GM18502 (cell line): ENCODE measurements at regions not wholly inside any gene's neighbourhood (a gene's known extent, or its start where the extent isn't known, plus 50 kb on each side); places are given as distances from the start of the nearest gene placed in this dataset.
"Not testable (repeated sequence)": the region's sequence is repeated elsewhere in the genome, so short reads cannot be mapped to it uniquely, and the experiment has no call there.

Source experiments
- ATAC-seq: cut with Tn5 transposase; IDR thresholded peaks from one replicate; pipeline ENCODE4 v1.9.1; 2021; ENCODE audit warnings: mild to moderate bottlenecking; ENCODE audit not compliant: unreplicated experiment, poor library complexity

GRCh38 chr15:20275373-20275967 is 266.1 kb downstream of the GOLGA6L6 start:
- ATAC-seq: not testable (repeated sequence)

DNA sequence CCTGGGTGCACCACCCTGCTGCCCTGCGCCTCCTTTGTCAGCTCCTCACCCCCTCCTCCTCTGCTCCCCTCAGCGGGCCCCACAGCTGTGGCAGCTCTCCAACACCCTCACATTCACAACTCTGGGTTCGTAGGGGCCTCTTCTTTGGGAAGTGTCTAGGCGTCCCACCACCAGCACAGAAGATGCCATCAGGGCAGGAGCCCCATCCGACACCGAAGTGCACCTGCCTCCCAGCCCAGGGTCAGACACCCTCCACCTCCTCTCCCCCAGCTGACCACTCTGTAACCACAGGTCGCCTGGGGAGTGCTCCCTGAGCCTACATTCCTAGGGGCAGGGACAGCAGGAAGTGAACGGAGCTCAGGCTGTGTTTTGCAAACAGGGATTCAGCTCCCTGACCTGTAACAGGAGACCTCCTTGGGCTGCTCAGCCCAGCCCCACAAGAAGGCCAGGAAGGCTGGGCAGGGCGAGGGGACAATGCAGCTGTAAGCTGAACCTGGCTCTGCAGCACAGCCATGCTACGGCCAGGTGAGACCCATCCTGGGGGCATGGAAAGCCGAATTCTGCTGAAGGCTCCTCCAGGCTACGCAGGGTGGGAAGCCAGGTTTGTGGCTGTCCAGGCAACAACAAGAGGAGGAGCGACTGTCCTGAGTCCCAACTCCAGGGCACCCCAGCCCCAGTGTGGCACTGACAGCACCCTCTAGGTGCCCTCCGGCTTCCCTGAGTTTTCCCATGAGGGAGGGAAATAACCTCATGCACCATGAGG is 269.0 kb downstream of the GOLGA6L6 start:
- ATAC-seq: no peak

DNA sequence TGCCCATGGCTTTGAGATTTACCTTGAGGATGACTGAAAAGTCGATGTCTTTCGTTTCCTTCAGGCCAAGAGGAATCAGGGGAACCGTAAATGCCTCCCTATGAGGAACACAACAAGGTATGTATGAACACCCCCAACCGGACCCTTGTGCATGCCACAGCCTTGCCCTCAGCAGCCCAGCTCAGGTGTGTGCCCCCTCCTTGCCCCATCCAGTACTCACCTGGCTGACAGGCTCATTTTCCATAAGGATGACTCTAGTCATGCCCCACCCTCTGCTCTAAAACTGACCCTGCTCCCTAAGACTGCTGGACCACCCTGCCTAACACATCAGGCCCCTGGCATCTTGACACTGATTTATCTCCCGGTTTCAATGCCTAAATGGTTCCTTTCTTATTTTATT is 270.0 kb downstream of the GOLGA6L6 start:
- no peak for ATAC-seq

DNA sequence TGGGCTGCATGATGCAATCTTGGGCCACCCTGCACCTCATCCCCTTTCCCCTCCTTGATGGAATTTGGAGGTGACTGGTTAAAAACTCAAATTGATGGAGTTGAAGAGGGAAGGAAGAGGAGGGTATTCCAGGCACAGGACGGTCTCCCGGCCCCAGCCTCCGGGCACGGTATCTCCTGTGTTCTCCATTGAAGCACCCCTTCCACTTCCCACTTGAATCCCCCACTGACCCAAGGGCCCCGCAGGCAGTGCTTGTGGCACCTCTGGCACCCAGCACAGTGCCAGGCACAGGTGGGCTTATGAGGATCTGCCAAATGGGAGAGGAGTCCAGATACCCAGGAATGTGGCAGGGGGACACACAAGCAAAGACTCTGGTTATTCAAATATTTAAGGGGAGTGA is 271.6 kb downstream of the GOLGA6L6 start:
- ATAC-seq: not testable (repeated sequence)

- ATAC-seq: not testable (repeated sequence)
Observed at GRCh38 chr15:20267996-20268395, 273.6 kb downstream of the GOLGA6L6 start.

DNA sequence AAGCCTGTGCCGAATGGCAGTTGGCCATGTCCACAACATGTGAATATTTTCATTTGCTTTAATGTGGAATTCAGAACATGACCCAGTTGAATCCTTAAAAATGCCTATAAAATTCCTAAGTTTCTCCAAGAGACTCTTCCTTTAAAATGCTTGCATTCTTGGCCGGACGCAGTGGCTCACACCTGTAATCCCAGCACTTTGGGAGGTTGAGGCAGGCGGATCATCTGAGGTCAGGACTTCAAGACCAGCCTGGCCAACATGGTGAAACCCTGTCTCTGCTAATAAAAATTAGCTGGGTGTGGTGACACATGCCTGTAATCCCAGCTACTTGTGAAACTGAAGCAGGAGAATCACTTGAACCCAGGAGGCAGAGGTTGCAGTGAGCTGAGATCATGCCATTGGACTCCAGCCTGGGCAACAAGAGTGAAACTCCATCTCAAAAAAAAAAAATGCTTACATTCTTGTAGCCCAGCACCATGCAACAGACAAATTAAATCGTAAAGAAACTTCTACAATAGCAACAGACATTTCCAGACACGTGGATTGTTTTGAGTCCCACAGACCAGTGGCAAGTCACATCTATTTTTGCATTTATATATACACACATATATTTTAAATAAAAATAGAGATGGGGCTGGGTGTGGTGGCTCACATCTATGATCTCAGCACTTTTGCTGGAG is 274.4 kb downstream of the GOLGA6L6 start:
- ATAC-seq: not testable (repeated sequence)

DNA sequence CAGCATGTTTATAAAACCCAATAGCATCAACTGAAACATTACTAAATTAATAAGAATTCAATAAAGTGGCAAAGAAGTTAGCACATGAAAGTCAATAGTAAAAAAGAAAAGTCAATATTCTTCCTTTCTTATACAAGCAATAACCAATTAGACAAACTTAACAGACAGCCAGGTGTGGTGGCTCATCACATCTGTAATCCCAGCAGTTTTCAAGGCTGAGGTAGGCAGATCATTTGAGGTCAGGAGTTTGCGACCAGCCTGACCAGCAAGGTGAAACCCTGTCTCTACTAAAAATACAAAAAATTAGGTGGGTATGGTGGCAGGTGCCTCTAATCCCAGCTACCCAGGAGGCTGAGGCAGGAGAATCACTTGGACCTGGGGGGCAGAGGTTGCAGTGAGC is 275.9 kb downstream of the GOLGA6L6 start:
- ATAC-seq: not testable (repeated sequence)

DNA sequence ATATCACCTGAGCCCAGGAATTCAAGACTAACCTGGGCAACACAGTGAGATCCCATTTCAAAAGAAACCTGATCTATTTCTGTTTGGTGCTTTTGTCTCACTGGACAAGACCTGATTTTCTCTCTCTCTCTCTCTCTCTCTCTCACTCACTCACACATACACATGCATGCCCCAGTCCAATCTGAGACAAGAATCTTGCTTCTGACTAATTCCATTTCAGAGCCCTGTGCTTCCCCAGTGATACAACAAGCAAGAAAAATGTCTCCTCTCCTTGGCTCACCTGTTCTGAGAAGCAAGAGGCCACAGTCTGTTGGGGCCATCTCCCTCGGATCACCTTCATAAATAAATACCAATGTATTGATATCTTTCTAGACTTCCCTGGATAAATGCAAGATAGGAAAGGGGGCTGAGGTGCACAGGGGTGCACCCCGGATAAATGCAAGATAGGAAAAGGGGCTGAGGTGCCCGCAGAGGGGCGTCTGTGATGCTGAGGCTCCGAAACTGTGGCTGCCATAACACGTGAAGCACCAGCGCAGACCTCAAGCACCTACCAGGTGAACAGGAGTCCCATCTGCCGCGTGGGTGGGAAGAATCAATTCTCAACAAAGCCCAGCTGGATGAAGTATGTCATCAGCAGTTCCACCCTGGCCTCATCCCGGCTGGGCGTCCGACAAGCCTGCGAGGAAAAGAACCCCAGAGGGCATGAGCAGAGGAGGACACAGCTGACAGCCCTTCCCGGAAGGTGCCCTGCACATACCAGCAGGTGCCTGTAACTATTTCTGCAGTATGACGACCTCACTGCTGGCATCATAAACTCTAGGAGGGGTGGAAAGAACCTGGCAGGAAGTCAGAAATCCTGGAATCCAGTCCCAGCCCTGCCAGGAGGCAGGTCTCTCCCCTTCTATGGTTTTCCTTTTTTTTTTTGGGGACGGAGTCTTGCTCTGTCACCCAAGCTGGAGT is 280.0 kb downstream of the GOLGA6L6 start:
- not testable (repeated sequence) for ATAC-seq

GRCh38 chr15:20260650-20261049 is 280.9 kb downstream of the GOLGA6L6 start:
- not testable (repeated sequence) for ATAC-seq

GRCh38 chr15:20259559-20260190 is 281.9 kb downstream of the GOLGA6L6 start:
- ATAC-seq: not testable (repeated sequence)

DNA sequence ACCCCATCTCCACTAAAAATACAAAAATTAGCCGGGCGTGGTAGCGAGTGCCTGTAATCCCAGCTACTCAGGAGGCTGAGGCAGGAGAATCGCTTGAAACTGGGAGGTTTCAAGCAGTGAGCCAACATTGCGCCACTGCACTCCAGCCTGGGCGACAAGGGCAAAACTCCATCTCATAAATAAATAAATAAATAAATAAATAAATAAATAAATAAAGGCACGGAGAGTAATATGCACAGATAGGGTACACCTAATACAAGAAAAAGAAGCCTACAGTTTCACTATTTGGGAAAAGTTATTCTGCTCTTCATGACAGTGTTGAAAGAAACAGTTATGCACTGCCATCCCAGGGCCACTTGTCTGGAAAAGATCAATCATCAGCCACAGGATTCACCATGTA is 285.2 kb downstream of the GOLGA6L6 start:
- not testable (repeated sequence) for ATAC-seq

DNA sequence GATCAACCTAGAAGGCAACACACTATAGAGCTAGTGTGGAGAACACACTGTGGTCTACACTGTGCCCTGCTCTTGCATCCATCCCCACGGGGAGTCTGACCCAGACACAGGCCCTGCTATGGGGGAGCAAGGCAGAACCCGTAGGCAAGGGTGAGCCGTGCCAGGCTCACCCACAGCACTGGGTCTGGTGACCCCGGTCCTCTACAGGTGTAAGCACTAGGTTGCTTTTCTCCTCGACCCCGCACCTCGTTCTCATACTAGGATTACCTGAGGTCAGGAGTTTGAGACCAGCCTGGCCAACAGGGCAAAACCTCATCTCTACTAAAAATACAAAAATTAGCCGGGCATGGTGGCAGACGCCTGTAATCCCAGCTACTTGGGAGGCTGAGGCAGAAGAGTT is 286.0 kb downstream of the GOLGA6L6 start:
- not testable (repeated sequence) for ATAC-seq

DNA sequence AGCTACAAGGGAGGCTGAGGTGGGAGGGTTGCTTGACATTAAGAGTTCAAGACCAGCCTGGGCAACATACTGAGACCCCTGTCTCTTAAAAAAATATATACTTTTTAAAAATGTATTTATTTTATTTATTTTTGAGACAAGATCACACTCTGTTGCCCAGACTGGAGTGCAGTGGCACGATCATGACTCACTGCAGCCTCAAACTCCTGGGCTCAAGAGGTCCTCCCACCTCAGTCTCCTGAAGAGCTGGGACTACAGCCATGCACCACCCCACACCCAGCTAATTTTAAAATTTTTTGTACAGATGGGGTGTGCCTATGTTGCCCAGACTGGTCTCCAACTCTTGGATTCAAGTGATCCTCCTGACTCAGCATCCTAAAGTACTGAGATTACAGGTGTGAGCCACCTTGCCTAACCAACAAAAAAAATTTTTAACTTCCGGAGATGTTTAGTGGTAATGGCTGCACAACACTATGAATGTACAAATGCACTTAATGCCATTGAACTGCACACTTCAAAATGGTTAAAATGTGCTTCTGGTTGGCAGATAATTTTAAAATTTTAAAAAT is 288.5 kb downstream of the GOLGA6L6 start:
- ATAC-seq: not testable (repeated sequence)

- not testable (repeated sequence) for ATAC-seq
Observed at GRCh38 chr15:20252040-20252439, 289.6 kb downstream of the GOLGA6L6 start.

- not testable (repeated sequence) for ATAC-seq
Observed at GRCh38 chr15:20251214-20252005, 290.2 kb downstream of the GOLGA6L6 start.

DNA sequence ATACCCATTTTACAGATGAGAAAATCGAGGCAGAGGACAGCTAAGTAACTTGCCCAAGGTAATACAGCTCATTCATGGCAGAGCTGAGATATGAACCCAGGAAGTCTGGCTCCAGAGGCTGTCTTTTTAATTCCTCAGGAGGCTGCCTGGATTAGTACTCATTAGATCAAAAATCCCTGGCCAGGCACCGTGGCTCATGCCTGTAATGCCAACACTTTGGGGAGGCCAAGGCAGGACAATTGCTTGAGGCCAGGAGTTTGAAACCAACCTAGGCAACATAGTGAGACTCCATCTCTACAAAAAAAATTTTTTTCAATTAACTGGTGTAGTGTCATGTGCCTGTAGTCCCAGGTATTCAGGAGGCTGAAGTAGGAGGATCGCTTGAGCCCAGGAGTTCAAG is 291.4 kb downstream of the GOLGA6L6 start:
- not testable (repeated sequence) for ATAC-seq

- ATAC-seq: not testable (repeated sequence)
Observed at GRCh38 chr15:20249677-20249970, 292.0 kb downstream of the GOLGA6L6 start.

- not testable (repeated sequence) for ATAC-seq
Observed at GRCh38 chr15:20248434-20248833, 293.2 kb downstream of the GOLGA6L6 start.

GRCh38 chr15:20247137-20247536 is 294.5 kb downstream of the GOLGA6L6 start:
- ATAC-seq: not testable (repeated sequence)
